Endothelial cell of umbilical vein (primary cell): ENCODE measurements at regions not wholly inside any gene's neighbourhood (a gene's known extent, or its start where the extent isn't known, plus 50 kb on each side); places are given as distances from the start of the nearest gene placed in this dataset.
A peak's percentile ranks its signal among the peaks of the same experiment; 100 is the strongest.

Experiments used
- BruUV-seq: library from RNA; stranded (reverse); fragments of 400-500 nt; replicated peaks from 2 replicates; lab custom pipeline; 2021; lab: Mats Ljungman, UMichigan
- CTCF ChIA-PET: fragments of 300-600, 350-600 bp; sonication (Branson Sonifier 250); formaldehyde crosslinking; loops from one replicate; lab custom pipeline; 2021; ENCODE audit warnings: antibody characterized with exemption, inconsistent platforms; lab: Charles Lee
- POLR2A ChIA-PET: fragments of 300-600, 350-600 bp; sonication (Branson Sonifier 250); formaldehyde crosslinking; loops from one replicate; lab custom pipeline; 2021; ENCODE audit warnings: antibody characterized with exemption, inconsistent platforms; lab: Charles Lee
- DNase-seq: peaks from one replicate; pipeline ENCODE4 v3.0.0-alpha.2; 2011; ENCODE audit warnings: low read depth, low spot score
- FAIRE-seq: peaks from 2 replicates; lab custom pipeline; 2011; peaks lifted over from hg19 to GRCh38; lab: Jason Lieb, UNC
- H2AFZ ChIP-seq: 2 replicates; pipeline ENCODE4 v1.6.0; 2012; ENCODE audit warnings: low read depth, low read length, control low read depth, inconsistent platforms
- H3K27ac ChIP-seq: 2 replicates; pipeline ENCODE4 v1.5.1; 2011; ENCODE audit warnings: low read depth, mild to moderate bottlenecking, control low read depth, low read length, moderate library complexity; ENCODE audit not compliant: insufficient read depth
- H3K27me3 ChIP-seq, 2 experiments: 2 replicates each; pipeline versions ENCODE4 v1.6.0 to v1.6.1; 2011; ENCODE audit warnings: low read length in 2 of 2, mixed read lengths in 1 of 2; ENCODE audit not compliant: control insufficient read depth in 2 of 2, insufficient read depth in 2 of 2
- H3K36me3 ChIP-seq, 2 experiments: 2 replicates in 1 of 2; 3 replicates in 1 of 2; pipeline ENCODE4 v1.5.1; 2011; ENCODE audit warnings: low read length in 2 of 2, mild to moderate bottlenecking in 1 of 2, moderate library complexity in 1 of 2; ENCODE audit not compliant: control insufficient read depth in 2 of 2, insufficient read depth in 2 of 2; ENCODE audit errors: extremely low read depth in 1 of 2
- H3K4me1 ChIP-seq: 3 replicates; pipeline ENCODE4 v1.5.1; 2011; ENCODE audit warnings: mild to moderate bottlenecking, low read length; ENCODE audit not compliant: control insufficient read depth, insufficient read depth; ENCODE audit errors: extremely low read depth
- H3K4me2 ChIP-seq: 2 replicates; pipeline ENCODE4 v1.6.1; 2011; ENCODE audit warnings: low read length, control low read depth, mixed read lengths; ENCODE audit not compliant: insufficient read depth
- H3K4me3 ChIP-seq, 3 experiments: fragments of 200-600 bp in 1 of 3; sonication (generic), shearing (Covaris generic) in 1 of 3; replicated peaks in 1 of 3; 2 replicates each; pipeline ENCODE4 v1.5.1; 2011 to 2016; ENCODE audit warnings: control low read depth in 3 of 3, low read length in 3 of 3, mild to moderate bottlenecking in 2 of 3, inconsistent platforms in 1 of 3, low read depth in 1 of 3, moderate library complexity in 1 of 3; ENCODE audit not compliant: insufficient read depth in 1 of 3
- H3K79me2 ChIP-seq: 2 replicates; pipeline ENCODE4 v1.6.0; 2012; ENCODE audit warnings: low read length, inconsistent platforms; ENCODE audit not compliant: control insufficient read depth, insufficient read depth
- H3K9ac ChIP-seq: replicated peaks from 2 replicates; pipeline ENCODE3; 2011; ENCODE audit warnings: low read length, control low read depth; ENCODE audit not compliant: insufficient read depth; ENCODE audit errors: extremely low read depth
- H3K9me1 ChIP-seq: replicated peaks from 3 replicates; pipeline ENCODE4 v1.6.0; 2011; ENCODE audit warnings: mild to moderate bottlenecking, low read length; ENCODE audit not compliant: control insufficient read depth, insufficient read depth; ENCODE audit errors: extremely low read depth
- H3K9me3 ChIP-seq: replicated peaks from 2 replicates; pipeline ENCODE4 v1.5.1; 2012; ENCODE audit warnings: low read length, inconsistent platforms; ENCODE audit not compliant: control insufficient read depth, insufficient read depth
- H4K20me1 ChIP-seq: replicated peaks from 2 replicates; pipeline ENCODE3; 2011; ENCODE audit warnings: mild to moderate bottlenecking, low read length; ENCODE audit not compliant: control insufficient read depth, insufficient read depth; ENCODE audit errors: extremely low read depth
- EZH2 ChIP-seq: IDR thresholded peaks from 2 replicates; pipeline ENCODE4 v1.6.1; 2012; ENCODE audit warnings: borderline replicate concordance, low read depth, mild to moderate bottlenecking, moderate library complexity, low read length, inconsistent platforms; ENCODE audit not compliant: severe bottlenecking
- FOS ChIP-seq: IDR thresholded peaks from 2 replicates; pipeline ENCODE4 v1.6.1; 2011; ENCODE audit warnings: mild to moderate bottlenecking, low read length, moderate library complexity, borderline replicate concordance; ENCODE audit not compliant: insufficient read depth
- JUN ChIP-seq: IDR thresholded peaks from 2 replicates; pipeline ENCODE4 v1.6.1; 2011; ENCODE audit warnings: borderline replicate concordance, low read depth; ENCODE audit not compliant: insufficient read length, insufficient read depth
- MYC ChIP-seq: IDR thresholded peaks from one replicate; pipeline ENCODE4 v1.6.1; 2011; ENCODE audit warnings: mild to moderate bottlenecking, low read depth, low read length
- POLR2A ChIP-seq: IDR thresholded peaks from 2 replicates; pipeline ENCODE4 v1.6.1; 2012; ENCODE audit warnings: low read depth, mild to moderate bottlenecking, control low read depth, low read length
- POLR2AphosphoS5 ChIP-seq: IDR thresholded peaks from 2 replicates; pipeline ENCODE4 v1.6.1; 2012; ENCODE audit warnings: low read depth, mild to moderate bottlenecking, control low read depth, low read length, moderate library complexity; ENCODE audit not compliant: insufficient read depth
- dilution Hi-C: fragments of 300-500 bp; cut with MboI; formaldehyde crosslinking; loops from one replicate; pipeline ENCODE4 v1.15.0; 2019; ENCODE audit warnings: low sequenced_read_pairs; ENCODE audit not compliant: extremely low pct_ligation_motif_present
- intact Hi-C: fragments of 100-400 bp; cut with micrococcal nuclease; formaldehyde crosslinking; loops from one replicate; pipeline ENCODE4 v1.10.0; 2022
- TF ChIP-seq, protein P1 (sequence below), 2 donors: IDR thresholded peaks; 1 replicate in 1 of 2; 2 replicates in 1 of 2; pipeline ENCODE4 v1.5.1; 2011; ENCODE audit warnings: low read length in 2 of 2, mild to moderate bottlenecking in 2 of 2, moderate library complexity in 2 of 2, control low read depth in 1 of 2, inconsistent platforms in 1 of 2, low read depth in 1 of 2; ENCODE audit not compliant: insufficient read depth in 1 of 2; ENCODE audit errors: extremely low read depth in 1 of 2
- TF ChIP-seq, protein P2 (sequence below): IDR thresholded peaks from 2 replicates; pipeline ENCODE4 v1.6.1; 2011; ENCODE audit not compliant: insufficient read depth, insufficient read length

GRCh38 chr2:160994141-160995002 is 165.9 kb upstream of the TANK start:
- TF ChIP-seq FOS (no peak), EZH2 (no peak)
- TF ChIP-seq, protein P1, sequence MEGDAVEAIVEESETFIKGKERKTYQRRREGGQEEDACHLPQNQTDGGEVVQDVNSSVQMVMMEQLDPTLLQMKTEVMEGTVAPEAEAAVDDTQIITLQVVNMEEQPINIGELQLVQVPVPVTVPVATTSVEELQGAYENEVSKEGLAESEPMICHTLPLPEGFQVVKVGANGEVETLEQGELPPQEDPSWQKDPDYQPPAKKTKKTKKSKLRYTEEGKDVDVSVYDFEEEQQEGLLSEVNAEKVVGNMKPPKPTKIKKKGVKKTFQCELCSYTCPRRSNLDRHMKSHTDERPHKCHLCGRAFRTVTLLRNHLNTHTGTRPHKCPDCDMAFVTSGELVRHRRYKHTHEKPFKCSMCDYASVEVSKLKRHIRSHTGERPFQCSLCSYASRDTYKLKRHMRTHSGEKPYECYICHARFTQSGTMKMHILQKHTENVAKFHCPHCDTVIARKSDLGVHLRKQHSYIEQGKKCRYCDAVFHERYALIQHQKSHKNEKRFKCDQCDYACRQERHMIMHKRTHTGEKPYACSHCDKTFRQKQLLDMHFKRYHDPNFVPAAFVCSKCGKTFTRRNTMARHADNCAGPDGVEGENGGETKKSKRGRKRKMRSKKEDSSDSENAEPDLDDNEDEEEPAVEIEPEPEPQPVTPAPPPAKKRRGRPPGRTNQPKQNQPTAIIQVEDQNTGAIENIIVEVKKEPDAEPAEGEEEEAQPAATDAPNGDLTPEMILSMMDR (IDR thresholded peaks at IDR 0.05; ENCODE audit: extremely low read depth in 1 of 2, insufficient read depth in 1 of 2, low read depth in 1 of 2, low read length in 2 of 2): peak; percentile 58 to 70
- H3K36me3 ChIP-seq: no peaks in the 10 kb centered on the region
- ChIA-PET POLR2A (no interaction called here), CTCF (interaction anchor here (0.7 to 5.4 kb wide), 52 partner anchors 9 to 1238 kb away, joined by 3 to 67 read pairs (median 4); no protein-coding TSS in a partner anchor)
- no peaks in the 10 kb centered on the region for H3K27me3 ChIP-seq
- peaks cover 2% of the 10 kb centered on the region for H3K4me1 ChIP-seq
- H3K9me3 ChIP-seq: no peaks in the 10 kb centered on the region
- no peaks in the 10 kb centered on the region for H3K79me2 ChIP-seq
- no peak overlapping the region for H3K9ac ChIP-seq
- H3K27ac ChIP-seq: no peak overlapping the region
- no peaks in the 10 kb centered on the region for H3K9me1 ChIP-seq
- no peak overlapping the region for H3K4me3 ChIP-seq
- dilution Hi-C loops: no loop called here
- DNase-seq (peak; percentile 86), FAIRE-seq (peak; percentile 83)
- H2AFZ ChIP-seq: peak overlapping the region; percentile 73
- H3K4me2 ChIP-seq: peak overlapping the region; percentile 44
- intact Hi-C loops: loop anchor here (1.0 to 5.0 kb wide), 8 partner anchors 76 to 906 kb away; no protein-coding TSS in a partner anchor
- H4K20me1 ChIP-seq: no peaks in the 10 kb centered on the region
- no TSS peak for BruUV-seq

DNA sequence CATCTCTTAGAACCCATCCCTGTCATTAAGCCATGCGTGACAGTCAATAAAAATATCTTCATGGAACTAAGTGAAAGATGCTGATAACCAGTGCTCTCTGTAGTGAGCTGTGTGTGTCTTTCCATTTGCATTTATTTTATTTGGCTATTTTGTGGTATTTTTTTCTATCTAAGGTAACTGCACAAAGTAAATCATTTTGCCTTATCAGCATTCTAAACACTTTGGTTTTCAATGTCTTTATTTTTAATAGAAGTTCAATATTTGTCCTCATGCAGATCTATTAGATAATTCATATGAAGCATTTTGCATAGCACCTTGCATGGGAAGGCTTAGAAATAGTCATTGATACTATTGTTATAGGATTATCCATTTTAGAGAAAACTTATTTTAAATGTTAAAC is 163.6 kb upstream of the TANK start:
- no peak for DNase-seq
- POLR2A ChIA-PET: no interaction called here
- no TSS peak for BruUV-seq
- no peak for FAIRE-seq
- Histone ChIP-seq H3K27ac (no peak overlapping the region), H3K9ac (no peak overlapping the region), H4K20me1 (no peaks in the 10 kb centered on the region), H3K36me3 (no peaks in the 10 kb centered on the region), H3K4me3 (no peak overlapping the region), H3K9me3 (no peaks in the 10 kb centered on the region), H2AFZ (no peak overlapping the region), H3K9me1 (no peaks in the 10 kb centered on the region), H3K79me2 (no peaks in the 10 kb centered on the region), H3K4me2 (no peak overlapping the region), H3K27me3 (no peaks in the 10 kb centered on the region), H3K4me1 (peaks cover 2% of the 10 kb centered on the region)
- TF ChIP-seq MYC (no peak), JUN (no peak), POLR2A (no peak), POLR2AphosphoS5 (no peak)
- TF ChIP-seq, protein P1 (IDR thresholded peaks at IDR 0.05; ENCODE audit: extremely low read depth in 1 of 2, insufficient read depth in 1 of 2, low read depth in 1 of 2, low read length in 2 of 2): no peak
- TF ChIP-seq, protein P2, sequence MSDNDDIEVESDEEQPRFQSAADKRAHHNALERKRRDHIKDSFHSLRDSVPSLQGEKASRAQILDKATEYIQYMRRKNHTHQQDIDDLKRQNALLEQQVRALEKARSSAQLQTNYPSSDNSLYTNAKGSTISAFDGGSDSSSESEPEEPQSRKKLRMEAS: no peak
- CTCF ChIA-PET: interaction anchor here (1.6 to 4.5 kb wide), 2 partner anchors 67 to 887 kb away, joined by 3 to 45 read pairs; no protein-coding TSS in a partner anchor
- dilution Hi-C loops (no loop called here), intact Hi-C loops (no loop called here)
